ENCODE measurements at regions not wholly inside any gene's neighbourhood (a gene's known extent, or its start where the extent isn't known, plus 50 kb on each side); places are given as distances from the start of the nearest gene placed in this dataset.

DNA sequence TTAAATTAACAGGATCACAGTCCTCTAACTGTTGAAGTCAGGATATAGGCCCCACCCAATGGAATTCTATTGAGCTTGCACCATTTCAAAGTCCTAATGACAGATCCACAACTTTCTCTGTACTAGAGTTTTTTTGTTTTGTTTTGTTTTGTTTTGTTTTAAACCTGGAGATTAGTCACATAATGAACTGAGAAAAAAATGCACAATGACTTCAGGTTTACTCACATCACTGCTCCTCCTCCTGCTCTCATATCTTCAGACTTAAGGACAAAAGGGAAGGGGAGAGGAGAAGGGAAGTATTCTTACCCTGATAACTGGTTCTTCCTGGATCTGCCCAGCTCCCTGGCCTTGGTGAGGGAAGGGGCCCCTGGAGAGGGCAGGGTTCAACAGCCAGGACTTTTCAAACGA, 208.2 kb upstream of the EPHA4 start:
- Histone ChIP-seq H3K4me1 (ENCODE audit: control insufficient read depth, extremely low read depth, insufficient read depth, low read length) (peaks cover 2% of the 10 kb centered on the region), H3K9me3 (ENCODE audit: control insufficient read depth, low read depth, low read length) (no peaks in the 10 kb centered on the region), H3K9ac (ENCODE audit: control insufficient read depth, extremely low read depth, insufficient read depth, low read length) (no peak overlapping the region), H2AFZ (ENCODE audit: control insufficient read depth, low read length) (no peak overlapping the region), H3K79me2 (ENCODE audit: control insufficient read depth, insufficient read depth, low read length) (no peaks in the 10 kb centered on the region), H3K9me1 (ENCODE audit: control insufficient read depth, extremely low read depth, insufficient read depth, low read length) (no peaks in the 10 kb centered on the region), H4K20me1 (ENCODE audit: control insufficient read depth, extremely low read depth, insufficient read depth, low read length) (no peaks in the 10 kb centered on the region), H3K36me3 (ENCODE audit: control insufficient read depth in 2 of 2, extremely low read depth in 1 of 2, insufficient read depth in 2 of 2, low read length in 2 of 2) (no peaks in the 10 kb centered on the region), H3K4me2 (ENCODE audit: control insufficient read depth, extremely low read depth, insufficient read depth, low read depth, low read length) (no peak overlapping the region), H3K27me3 (ENCODE audit: control insufficient read depth, extremely low read depth, insufficient read depth, low read length) (no peaks in the 10 kb centered on the region), H3K27ac (ENCODE audit: control insufficient read depth, insufficient read depth, low read length) (no peak overlapping the region), H3K4me3 (ENCODE audit: control insufficient read depth in 2 of 3, extremely low read depth in 1 of 3, insufficient read depth in 2 of 3, low read depth in 1 of 3, low read length in 3 of 3) (no peak overlapping the region)
- DNase-seq (ENCODE audit: low read depth, low spot score) (no peak), FAIRE-seq (peak; percentile 17)
- TF ChIP-seq EZH2 (IDR thresholded peaks at IDR 0.05; ENCODE audit: low read length) = no peak
- TF ChIP-seq, protein P1, sequence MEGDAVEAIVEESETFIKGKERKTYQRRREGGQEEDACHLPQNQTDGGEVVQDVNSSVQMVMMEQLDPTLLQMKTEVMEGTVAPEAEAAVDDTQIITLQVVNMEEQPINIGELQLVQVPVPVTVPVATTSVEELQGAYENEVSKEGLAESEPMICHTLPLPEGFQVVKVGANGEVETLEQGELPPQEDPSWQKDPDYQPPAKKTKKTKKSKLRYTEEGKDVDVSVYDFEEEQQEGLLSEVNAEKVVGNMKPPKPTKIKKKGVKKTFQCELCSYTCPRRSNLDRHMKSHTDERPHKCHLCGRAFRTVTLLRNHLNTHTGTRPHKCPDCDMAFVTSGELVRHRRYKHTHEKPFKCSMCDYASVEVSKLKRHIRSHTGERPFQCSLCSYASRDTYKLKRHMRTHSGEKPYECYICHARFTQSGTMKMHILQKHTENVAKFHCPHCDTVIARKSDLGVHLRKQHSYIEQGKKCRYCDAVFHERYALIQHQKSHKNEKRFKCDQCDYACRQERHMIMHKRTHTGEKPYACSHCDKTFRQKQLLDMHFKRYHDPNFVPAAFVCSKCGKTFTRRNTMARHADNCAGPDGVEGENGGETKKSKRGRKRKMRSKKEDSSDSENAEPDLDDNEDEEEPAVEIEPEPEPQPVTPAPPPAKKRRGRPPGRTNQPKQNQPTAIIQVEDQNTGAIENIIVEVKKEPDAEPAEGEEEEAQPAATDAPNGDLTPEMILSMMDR (optimal IDR thresholded peaks at IDR 0.05 in 1 of 3, IDR thresholded peaks at IDR 0.05 in 1 of 3, conservative IDR thresholded peaks at IDR 0.05 in 1 of 3; ENCODE audit: extremely low read depth in 1 of 3, insufficient read depth in 2 of 3, low read length in 3 of 3) = no peak
- dilution Hi-C loops (cut with MboI; ENCODE audit: extremely low pct_ligation_motif_present, low sequenced_read_pairs) = no loop called here

DNA sequence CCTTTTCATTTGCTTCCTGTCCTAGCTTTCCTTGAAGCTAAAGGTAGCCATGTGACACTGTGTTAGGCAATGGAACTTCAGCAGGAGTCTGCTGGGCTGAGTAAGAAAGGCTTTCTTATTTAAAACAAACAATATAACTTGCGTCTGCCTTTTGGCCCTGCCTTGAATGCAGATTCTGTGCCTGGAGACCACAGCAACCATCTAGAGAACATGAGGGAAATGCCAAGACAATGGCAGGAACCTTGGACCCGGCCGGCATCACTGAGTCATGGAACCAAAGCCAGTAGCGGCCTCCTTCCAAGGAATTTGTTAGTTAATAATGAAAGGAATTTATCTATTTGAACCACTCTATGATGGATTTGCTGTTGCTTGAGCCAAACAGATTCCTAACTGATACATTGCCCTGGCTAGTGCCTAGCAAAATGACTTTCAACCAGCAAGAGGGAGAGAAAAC, 207.5 kb upstream of the EPHA4 start:
- H4K20me1 ChIP-seq (ENCODE audit: control insufficient read depth, extremely low read depth, insufficient read depth, low read length) = no peaks in the 10 kb centered on the region
- H3K9ac ChIP-seq (ENCODE audit: control insufficient read depth, extremely low read depth, insufficient read depth, low read length) = no peak overlapping the region
- dilution Hi-C loops (cut with MboI; ENCODE audit: extremely low pct_ligation_motif_present, low sequenced_read_pairs) = no loop called here
- no peak overlapping the region for H2AFZ ChIP-seq (ENCODE audit: control insufficient read depth, low read length)
- H3K4me3 ChIP-seq (ENCODE audit: control insufficient read depth in 2 of 3, extremely low read depth in 1 of 3, insufficient read depth in 2 of 3, low read depth in 1 of 3, low read length in 3 of 3) = no peak overlapping the region
- TF ChIP-seq EZH2 (IDR thresholded peaks at IDR 0.05; ENCODE audit: low read length) = no peak
- TF ChIP-seq, protein P1 (optimal IDR thresholded peaks at IDR 0.05 in 1 of 3, IDR thresholded peaks at IDR 0.05 in 1 of 3, conservative IDR thresholded peaks at IDR 0.05 in 1 of 3; ENCODE audit: extremely low read depth in 1 of 3, insufficient read depth in 2 of 3, low read length in 3 of 3) = no peak
- H3K9me3 ChIP-seq (ENCODE audit: control insufficient read depth, low read depth, low read length) = no peaks in the 10 kb centered on the region
- H3K4me1 ChIP-seq (ENCODE audit: control insufficient read depth, extremely low read depth, insufficient read depth, low read length) = peaks cover 2% of the 10 kb centered on the region
- no peaks in the 10 kb centered on the region for H3K27me3 ChIP-seq (ENCODE audit: control insufficient read depth, extremely low read depth, insufficient read depth, low read length)
- no peak for FAIRE-seq
- no peak overlapping the region for H3K4me2 ChIP-seq (ENCODE audit: control insufficient read depth, extremely low read depth, insufficient read depth, low read depth, low read length)
- H3K9me1 ChIP-seq (ENCODE audit: control insufficient read depth, extremely low read depth, insufficient read depth, low read length) = no peaks in the 10 kb centered on the region
- no peaks in the 10 kb centered on the region for H3K79me2 ChIP-seq (ENCODE audit: control insufficient read depth, insufficient read depth, low read length)
- no peak for DNase-seq (ENCODE audit: low read depth, low spot score)
- H3K36me3 ChIP-seq (ENCODE audit: control insufficient read depth in 2 of 2, extremely low read depth in 1 of 2, insufficient read depth in 2 of 2, low read length in 2 of 2) = no peaks in the 10 kb centered on the region
- no peak overlapping the region for H3K27ac ChIP-seq (ENCODE audit: control insufficient read depth, insufficient read depth, low read length)

Measured in keratinocyte (primary cell).